ENCODE measurements at regions not wholly inside any gene's neighbourhood (a gene's known extent, or its start where the extent isn't known, plus 50 kb on each side); places are given as distances from the start of the nearest gene placed in this dataset.

- no peak for DNase-seq (ENCODE audit: low read depth in 4 of 4, low spot score in 3 of 4)
These were observed 897.6 kb downstream of the BCL11A start for GRCh38 chr2:59655809-59656208.

GRCh38 chr2:59654710-59655109 is 898.7 kb downstream of the BCL11A start:
- DNase-seq (ENCODE audit: low read depth in 4 of 4, low spot score in 3 of 4): no peak

GRCh38 chr2:59653164-59653563 is 900.3 kb downstream of the BCL11A start:
- no peak for DNase-seq (ENCODE audit: low read depth in 4 of 4, low spot score in 3 of 4)

- DNase-seq (ENCODE audit: low read depth in 4 of 4, low spot score in 3 of 4): no peak
These were observed 922.7 kb downstream of the BCL11A start for GRCh38 chr2:59630789-59631188.

- DNase-seq (ENCODE audit: low read depth in 4 of 4, low spot score in 3 of 4): no peak
These were observed 925.9 kb downstream of the BCL11A start for GRCh38 chr2:59627599-59627998.

- DNase-seq (ENCODE audit: low read depth in 4 of 4, low spot score in 3 of 4): no peak
These were observed 930.7 kb downstream of the BCL11A start for GRCh38 chr2:59622599-59623308.

- DNase-seq (ENCODE audit: low read depth in 4 of 4, low spot score in 3 of 4): no peak
These were observed 949.3 kb downstream of the BCL11A start for GRCh38 chr2:59604123-59604522.

- DNase-seq (ENCODE audit: low read depth in 4 of 4, low spot score in 3 of 4): no peak
These were observed 958.7 kb downstream of the BCL11A start for GRCh38 chr2:59594671-59595222.

- no peak for DNase-seq (ENCODE audit: low read depth in 4 of 4, low spot score in 3 of 4)
These were observed 962.7 kb downstream of the BCL11A start for GRCh38 chr2:59590798-59591197.

GRCh38 chr2:59589881-59590280 is 963.6 kb downstream of the BCL11A start:
- DNase-seq (ENCODE audit: low read depth in 4 of 4, low spot score in 3 of 4): no peak

GRCh38 chr2:59588286-59588685 is 965.2 kb downstream of the BCL11A start:
- DNase-seq (ENCODE audit: low read depth in 4 of 4, low spot score in 3 of 4): no peak

GRCh38 chr2:59586176-59586575 is 967.3 kb downstream of the BCL11A start:
- DNase-seq (ENCODE audit: low read depth in 4 of 4, low spot score in 3 of 4): no peak

GRCh38 chr2:59585655-59586054 is 967.8 kb downstream of the BCL11A start:
- no peak for DNase-seq (ENCODE audit: low read depth in 4 of 4, low spot score in 3 of 4)

- no peak for DNase-seq (ENCODE audit: low read depth in 4 of 4, low spot score in 3 of 4)
These were observed 968.5 kb downstream of the BCL11A start for GRCh38 chr2:59584958-59585357.

- no peak for DNase-seq (ENCODE audit: low read depth in 4 of 4, low spot score in 3 of 4)
These were observed 970.2 kb downstream of the BCL11A start for GRCh38 chr2:59583173-59583765.

GRCh38 chr2:59578349-59578748 is 975.1 kb downstream of the BCL11A start:
- no peak for DNase-seq (ENCODE audit: low read depth in 4 of 4, low spot score in 3 of 4)

GRCh38 chr2:59575191-59575590 is 978.3 kb downstream of the BCL11A start:
- DNase-seq (ENCODE audit: low read depth in 4 of 4, low spot score in 3 of 4): no peak

GRCh38 chr2:59572227-59572626 is 981.2 kb downstream of the BCL11A start:
- DNase-seq (ENCODE audit: low read depth in 4 of 4, low spot score in 3 of 4): no peak

GRCh38 chr2:59570818-59571217 is 982.6 kb downstream of the BCL11A start:
- no peak for DNase-seq (ENCODE audit: low read depth in 4 of 4, low spot score in 3 of 4)

- DNase-seq (ENCODE audit: low read depth in 4 of 4, low spot score in 3 of 4): no peak
These were observed 984.3 kb downstream of the BCL11A start for GRCh38 chr2:59569124-59569523.

GRCh38 chr2:59568461-59568860 is 985.0 kb downstream of the BCL11A start:
- DNase-seq (ENCODE audit: low read depth in 4 of 4, low spot score in 3 of 4): no peak

GRCh38 chr2:59567151-59567550 is 986.3 kb downstream of the BCL11A start:
- no peak for DNase-seq (ENCODE audit: low read depth in 4 of 4, low spot score in 3 of 4)

Data from left renal pelvis (tissue), 4 donors.